ENCODE measurements at regions not wholly inside any gene's neighbourhood (a gene's known extent, or its start where the extent isn't known, plus 50 kb on each side); places are given as distances from the start of the nearest gene placed in this dataset.

DNA sequence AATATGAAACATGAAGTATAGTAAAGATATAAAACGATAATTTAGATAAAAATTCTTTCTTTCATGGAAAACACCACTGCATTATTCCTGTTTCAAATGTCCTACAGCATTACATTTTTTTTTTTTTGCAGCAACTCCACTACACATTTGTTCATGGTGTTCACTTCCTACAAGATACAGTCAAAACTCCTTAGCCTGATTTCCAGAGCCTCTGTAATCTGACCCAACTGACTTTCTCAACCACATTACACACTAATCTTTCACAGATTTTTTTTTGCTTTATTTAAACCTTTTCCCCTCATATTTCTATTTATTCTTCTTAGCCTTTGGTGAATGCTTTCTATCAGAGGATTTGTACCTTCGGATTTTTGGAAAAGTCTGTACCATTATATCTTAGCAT, 176.5 kb upstream of the PDE7B start:
- TF ChIP-seq, protein P1, sequence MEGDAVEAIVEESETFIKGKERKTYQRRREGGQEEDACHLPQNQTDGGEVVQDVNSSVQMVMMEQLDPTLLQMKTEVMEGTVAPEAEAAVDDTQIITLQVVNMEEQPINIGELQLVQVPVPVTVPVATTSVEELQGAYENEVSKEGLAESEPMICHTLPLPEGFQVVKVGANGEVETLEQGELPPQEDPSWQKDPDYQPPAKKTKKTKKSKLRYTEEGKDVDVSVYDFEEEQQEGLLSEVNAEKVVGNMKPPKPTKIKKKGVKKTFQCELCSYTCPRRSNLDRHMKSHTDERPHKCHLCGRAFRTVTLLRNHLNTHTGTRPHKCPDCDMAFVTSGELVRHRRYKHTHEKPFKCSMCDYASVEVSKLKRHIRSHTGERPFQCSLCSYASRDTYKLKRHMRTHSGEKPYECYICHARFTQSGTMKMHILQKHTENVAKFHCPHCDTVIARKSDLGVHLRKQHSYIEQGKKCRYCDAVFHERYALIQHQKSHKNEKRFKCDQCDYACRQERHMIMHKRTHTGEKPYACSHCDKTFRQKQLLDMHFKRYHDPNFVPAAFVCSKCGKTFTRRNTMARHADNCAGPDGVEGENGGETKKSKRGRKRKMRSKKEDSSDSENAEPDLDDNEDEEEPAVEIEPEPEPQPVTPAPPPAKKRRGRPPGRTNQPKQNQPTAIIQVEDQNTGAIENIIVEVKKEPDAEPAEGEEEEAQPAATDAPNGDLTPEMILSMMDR (IDR thresholded peaks at IDR 0.05; ENCODE audit: insufficient read depth, low read length, poor library complexity, severe bottlenecking), result no peak
- TF ChIP-seq EZH2phosphoT487 (conservative IDR thresholded peaks at IDR 0.05; ENCODE audit: low read length), result no peak

Data from SU-DHL-6 (cell line).